DND-41 (cell line): ENCODE measurements at regions not wholly inside any gene's neighbourhood (a gene's known extent, or its start where the extent isn't known, plus 50 kb on each side); places are given as distances from the start of the nearest gene placed in this dataset.

ENCODE experiments used
- CTCF ChIP-seq: IDR thresholded peaks from 2 replicates; pipeline ENCODE4 v1.5.1; 2012; ENCODE audit warnings: borderline replicate concordance, low read length, moderate library complexity, mild to moderate bottlenecking; ENCODE audit not compliant: poor library complexity, severe bottlenecking; ENCODE audit errors: extremely low read depth
- EZH2 ChIP-seq: IDR thresholded peaks from 3 replicates; pipeline ENCODE4 v1.6.1; 2012; ENCODE audit warnings: borderline replicate concordance, low read depth, mild to moderate bottlenecking, moderate library complexity, low read length, inconsistent platforms; ENCODE audit not compliant: severe bottlenecking

- TF ChIP-seq CTCF (no peak), EZH2 (no peak)
Measured at GRCh38 chr13:64314331-64314730, 2898.7 kb upstream of the PCDH20 start.
